ENCODE measurements at regions not wholly inside any gene's neighbourhood (a gene's known extent, or its start where the extent isn't known, plus 50 kb on each side); places are given as distances from the start of the nearest gene placed in this dataset.

GRCh38 chr13:44842158-44842557 lies 147.1 kb downstream of the NUFIP1 start:
- TF ChIP-seq CTCF (conservative IDR thresholded peaks at IDR 0.05; ENCODE audit: low read depth, low read length) (no peak), EZH2 (IDR thresholded peaks at IDR 0.05; ENCODE audit: low read length, unreplicated experiment) (no peak), EZH2phosphoT487 (IDR thresholded peaks at IDR 0.05; ENCODE audit: borderline replicate concordance, low read length) (no peak)

All from PC-3 (cell line).